SK-N-SH (cell line): ENCODE measurements at regions not wholly inside any gene's neighbourhood (a gene's known extent, or its start where the extent isn't known, plus 50 kb on each side); places are given as distances from the start of the nearest gene placed in this dataset.

Experiments
- CTCF ChIP-seq: fragments of 200-600 bp; sonication (generic); IDR thresholded peaks from 2 replicates; pipeline ENCODE4 v1.6.1; 2017; ENCODE audit warnings: antibody characterized with exemption, mild to moderate bottlenecking, moderate library complexity
- EP300 ChIP-seq, 2 experiments: IDR thresholded peaks; 2 replicates each; pipeline versions ENCODE4 v1.4.0 to v1.6.1; 2012; ENCODE audit warnings: borderline replicate concordance in 1 of 2, low read depth in 1 of 2, low read length in 1 of 2
- POLR2AphosphoS5 ChIP-seq: IDR thresholded peaks from 2 replicates; pipeline ENCODE4 v1.6.1; 2012; ENCODE audit warnings: low read depth, low read length
- TAF1 ChIP-seq: IDR thresholded peaks from 2 replicates; pipeline ENCODE4 v1.6.1; 2012; ENCODE audit warnings: low read depth, mild to moderate bottlenecking, low read length, moderate library complexity, borderline replicate concordance
- YY1 ChIP-seq: IDR thresholded peaks from 2 replicates; pipeline ENCODE4 v1.4.0; 2012; ENCODE audit warnings: low read depth, mild to moderate bottlenecking
- TF ChIP-seq, protein P1 (sequence below): IDR thresholded peaks from 2 replicates; pipeline ENCODE4; 2012

- TF ChIP-seq POLR2AphosphoS5 (no peak), EP300 (IDR thresholded peaks at IDR 0.05; ENCODE audit: borderline replicate concordance in 1 of 2, low read depth in 1 of 2, low read length in 1 of 2) (no peak), YY1 (no peak), CTCF (no peak), TAF1 (no peak)
- TF ChIP-seq, protein P1, sequence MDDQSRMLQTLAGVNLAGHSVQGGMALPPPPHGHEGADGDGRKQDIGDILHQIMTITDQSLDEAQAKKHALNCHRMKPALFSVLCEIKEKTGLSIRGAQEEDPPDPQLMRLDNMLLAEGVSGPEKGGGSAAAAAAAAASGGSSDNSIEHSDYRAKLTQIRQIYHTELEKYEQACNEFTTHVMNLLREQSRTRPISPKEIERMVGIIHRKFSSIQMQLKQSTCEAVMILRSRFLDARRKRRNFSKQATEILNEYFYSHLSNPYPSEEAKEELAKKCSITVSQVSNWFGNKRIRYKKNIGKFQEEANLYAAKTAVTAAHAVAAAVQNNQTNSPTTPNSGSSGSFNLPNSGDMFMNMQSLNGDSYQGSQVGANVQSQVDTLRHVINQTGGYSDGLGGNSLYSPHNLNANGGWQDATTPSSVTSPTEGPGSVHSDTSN = no peak
Observed at GRCh38 chr6:101015541-101015940, 134.4 kb upstream of the ASCC3 start.
